Lower lobe of right lung (tissue), 2 donors: ENCODE measurements at regions not wholly inside any gene's neighbourhood (a gene's known extent, or its start where the extent isn't known, plus 50 kb on each side); places are given as distances from the start of the nearest gene placed in this dataset.
A peak's percentile ranks its signal among the peaks of the same experiment; 100 is the strongest.

ENCODE experiments used
- ATAC-seq, 2 donors: fragments of 200-7000 bp; cut with Tn5 transposase; one replicate each; pipeline ENCODE4 v1.9.1; 2020 to 2022; ENCODE audit warnings: mild to moderate bottlenecking in 2 of 2, moderate library complexity in 2 of 2
- DNase-seq: peaks from one replicate; pipeline ENCODE4 v3.0.0-alpha.2; 2020
- H3K27ac ChIP-seq: fragments of 200-600 bp; one replicate; pipeline ENCODE4 v1.8.0; 2022
- H3K27me3 ChIP-seq: fragments of 200-600 bp; one replicate; pipeline ENCODE4 v1.8.0; 2022; ENCODE audit warnings: low read depth
- H3K36me3 ChIP-seq: fragments of 200-600 bp; one replicate; pipeline ENCODE4 v1.8.0; 2022; ENCODE audit warnings: mild to moderate bottlenecking
- H3K4me1 ChIP-seq: fragments of 200-600 bp; one replicate; pipeline ENCODE4 v1.8.0; 2022
- H3K4me3 ChIP-seq: fragments of 200-600 bp; one replicate; pipeline ENCODE4 v1.8.0; 2022; ENCODE audit warnings: mild to moderate bottlenecking
- H3K9me3 ChIP-seq: fragments of 200-600 bp; one replicate; pipeline ENCODE4 v1.8.0; 2022
- CTCF ChIP-seq: fragments of 200-600 bp; IDR thresholded peaks from one replicate; pipeline ENCODE4 v1.8.0; 2022; ENCODE audit warnings: antibody characterized with exemption, mild to moderate bottlenecking
- intact Hi-C: fragments of 100-400 bp; cut with DNase I; formaldehyde crosslinking; loops from one replicate; pipeline ENCODE4 v1.11.0; 2022
- donor health status: DM: no; HTN: yes; CAD: no; lungs with severe emphysema.

- no peak overlapping the region for H3K27ac ChIP-seq
- TF ChIP-seq CTCF: no peak
- DNase-seq (no peak), ATAC-seq (no peak)
- no peaks in the 10 kb centered on the region for H3K9me3 ChIP-seq
- no peaks in the 10 kb centered on the region for H3K36me3 ChIP-seq
- intact Hi-C loops: no loop called here
- no peaks in the 10 kb centered on the region for H3K4me1 ChIP-seq
- no peaks in the 10 kb centered on the region for H3K27me3 ChIP-seq
- H3K4me3 ChIP-seq: no peak overlapping the region
These were observed 431.1 kb downstream of the ZEB2 start for GRCh38 chr2:144088863-144089262.

GRCh38 chr2:144086965-144087364 is 433.0 kb downstream of the ZEB2 start:
- intact Hi-C loops: no loop called here
- Histone ChIP-seq H3K36me3 (no peaks in the 10 kb centered on the region), H3K4me1 (no peaks in the 10 kb centered on the region), H3K9me3 (no peaks in the 10 kb centered on the region), H3K27me3 (no peaks in the 10 kb centered on the region), H3K4me3 (no peak overlapping the region), H3K27ac (no peak overlapping the region)
- ATAC-seq (no peak), DNase-seq (no peak)
- TF ChIP-seq CTCF: no peak

GRCh38 chr2:144085016-144085415 is 434.9 kb downstream of the ZEB2 start:
- no peak for TF ChIP-seq CTCF
- no peaks in the 10 kb centered on the region for H3K27me3 ChIP-seq
- no peaks in the 10 kb centered on the region for H3K4me1 ChIP-seq
- no peak for DNase-seq
- no peak for ATAC-seq
- intact Hi-C loops: no loop called here
- no peaks in the 10 kb centered on the region for H3K9me3 ChIP-seq
- H3K36me3 ChIP-seq: no peaks in the 10 kb centered on the region
- no peak overlapping the region for H3K27ac ChIP-seq
- H3K4me3 ChIP-seq: no peak overlapping the region

GRCh38 chr2:144084114-144084661 is 435.7 kb downstream of the ZEB2 start:
- Histone ChIP-seq H3K36me3 (no peaks in the 10 kb centered on the region), H3K4me3 (no peak overlapping the region), H3K27me3 (no peaks in the 10 kb centered on the region), H3K9me3 (no peaks in the 10 kb centered on the region), H3K4me1 (no peaks in the 10 kb centered on the region), H3K27ac (no peak overlapping the region)
- DNase-seq: no peak
- intact Hi-C loops: no loop called here
- TF ChIP-seq CTCF: no peak
- no peak for ATAC-seq

- peak; percentile 77 to 79 for ATAC-seq
- no peak for DNase-seq
- no peaks in the 10 kb centered on the region for H3K9me3 ChIP-seq
- TF ChIP-seq CTCF: no peak
- intact Hi-C loops: no loop called here
- H3K4me3 ChIP-seq: no peak overlapping the region
- H3K4me1 ChIP-seq: no peaks in the 10 kb centered on the region
- no peaks in the 10 kb centered on the region for H3K36me3 ChIP-seq
- H3K27me3 ChIP-seq: no peaks in the 10 kb centered on the region
- no peak overlapping the region for H3K27ac ChIP-seq
These were observed 436.7 kb downstream of the ZEB2 start for GRCh38 chr2:144083211-144083610.

GRCh38 chr2:144082777-144083176 is 437.1 kb downstream of the ZEB2 start:
- Histone ChIP-seq H3K27me3 (no peaks in the 10 kb centered on the region), H3K36me3 (no peaks in the 10 kb centered on the region), H3K4me3 (no peak overlapping the region), H3K4me1 (no peaks in the 10 kb centered on the region), H3K9me3 (no peaks in the 10 kb centered on the region), H3K27ac (no peak overlapping the region)
- intact Hi-C loops: no loop called here
- no peak for DNase-seq
- peak; percentile 55 to 63 for ATAC-seq
- no peak for TF ChIP-seq CTCF
